ENCODE measurements at regions not wholly inside any gene's neighbourhood (a gene's known extent, or its start where the extent isn't known, plus 50 kb on each side); places are given as distances from the start of the nearest gene placed in this dataset.
A peak's percentile ranks its signal among the peaks of the same experiment; 100 is the strongest.

DNA sequence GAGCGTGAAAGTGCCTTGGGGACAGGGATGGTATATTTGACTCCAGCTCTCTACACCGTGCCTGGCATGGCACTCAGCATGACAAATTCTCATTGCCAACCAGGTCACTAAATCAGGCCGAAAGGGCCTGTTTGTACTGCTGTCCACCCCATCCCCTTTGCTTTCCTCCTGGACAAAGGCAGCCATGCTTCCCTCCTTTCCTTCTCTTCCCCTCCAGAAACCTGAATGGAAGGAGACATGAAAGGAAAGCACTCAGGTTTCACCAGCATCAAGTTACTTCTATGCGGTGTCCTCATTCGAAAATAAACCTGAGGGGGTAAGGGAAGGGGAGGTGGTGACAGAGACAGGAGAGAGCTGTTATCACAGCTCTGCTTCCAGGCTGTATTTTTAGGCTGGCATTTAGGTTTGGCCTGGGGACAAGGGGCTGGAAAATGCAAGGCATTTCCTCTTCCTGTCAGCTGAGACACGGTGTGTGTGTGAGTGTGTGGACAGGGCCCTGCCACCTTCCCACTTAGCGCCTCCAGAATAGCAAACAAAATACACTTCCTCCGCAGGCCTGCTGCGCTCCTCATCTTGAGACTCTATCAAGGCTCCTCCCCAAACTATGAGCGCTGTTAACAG lies 79.9 kb upstream of the COL13A1 start:
- Histone ChIP-seq H3K27me3 (no peaks in the 10 kb centered on the region), H3K27ac (no peak overlapping the region), H3K36me3 (no peaks in the 10 kb centered on the region), H3K4me3 (no peak overlapping the region), H3K4me1 (peaks cover 11% of the 10 kb centered on the region), H3K9me3 (no peaks in the 10 kb centered on the region)
- TF ChIP-seq, protein P1, sequence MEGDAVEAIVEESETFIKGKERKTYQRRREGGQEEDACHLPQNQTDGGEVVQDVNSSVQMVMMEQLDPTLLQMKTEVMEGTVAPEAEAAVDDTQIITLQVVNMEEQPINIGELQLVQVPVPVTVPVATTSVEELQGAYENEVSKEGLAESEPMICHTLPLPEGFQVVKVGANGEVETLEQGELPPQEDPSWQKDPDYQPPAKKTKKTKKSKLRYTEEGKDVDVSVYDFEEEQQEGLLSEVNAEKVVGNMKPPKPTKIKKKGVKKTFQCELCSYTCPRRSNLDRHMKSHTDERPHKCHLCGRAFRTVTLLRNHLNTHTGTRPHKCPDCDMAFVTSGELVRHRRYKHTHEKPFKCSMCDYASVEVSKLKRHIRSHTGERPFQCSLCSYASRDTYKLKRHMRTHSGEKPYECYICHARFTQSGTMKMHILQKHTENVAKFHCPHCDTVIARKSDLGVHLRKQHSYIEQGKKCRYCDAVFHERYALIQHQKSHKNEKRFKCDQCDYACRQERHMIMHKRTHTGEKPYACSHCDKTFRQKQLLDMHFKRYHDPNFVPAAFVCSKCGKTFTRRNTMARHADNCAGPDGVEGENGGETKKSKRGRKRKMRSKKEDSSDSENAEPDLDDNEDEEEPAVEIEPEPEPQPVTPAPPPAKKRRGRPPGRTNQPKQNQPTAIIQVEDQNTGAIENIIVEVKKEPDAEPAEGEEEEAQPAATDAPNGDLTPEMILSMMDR (IDR thresholded peaks at IDR 0.05): no peak
- DNase-seq: peak; percentile 70
- ATAC-seq: peak; percentile 87
- intact Hi-C loops (cut with DNase I): no loop called here

DNA sequence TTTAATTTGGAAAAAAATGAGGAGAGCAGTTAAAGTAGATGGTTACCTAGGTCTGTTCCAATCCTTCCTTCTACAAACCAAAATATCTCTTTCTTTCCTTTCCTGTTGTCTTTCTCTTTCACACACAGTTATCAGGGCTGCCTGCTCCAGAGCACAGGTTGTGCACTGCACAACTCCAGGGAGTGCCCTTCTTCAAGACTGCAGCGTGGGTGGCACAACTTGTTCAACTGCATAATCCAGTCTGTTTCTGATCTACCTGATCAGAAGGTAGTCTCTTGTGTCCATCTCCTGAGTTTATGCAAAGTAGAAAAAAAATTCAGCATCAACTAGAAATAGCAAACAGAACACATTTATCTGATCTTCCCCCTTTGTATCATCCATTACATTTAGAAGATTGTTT lies 78.1 kb upstream of the COL13A1 start:
- Histone ChIP-seq H3K27ac (no peak overlapping the region), H3K4me3 (no peak overlapping the region), H3K9me3 (no peaks in the 10 kb centered on the region), H3K36me3 (no peaks in the 10 kb centered on the region), H3K27me3 (no peaks in the 10 kb centered on the region), H3K4me1 (peaks cover 18% of the 10 kb centered on the region)
- TF ChIP-seq, protein P1 (IDR thresholded peaks at IDR 0.05): no peak
- intact Hi-C loops (cut with DNase I): no loop called here
- ATAC-seq: no peak
- no peak for DNase-seq

DNA sequence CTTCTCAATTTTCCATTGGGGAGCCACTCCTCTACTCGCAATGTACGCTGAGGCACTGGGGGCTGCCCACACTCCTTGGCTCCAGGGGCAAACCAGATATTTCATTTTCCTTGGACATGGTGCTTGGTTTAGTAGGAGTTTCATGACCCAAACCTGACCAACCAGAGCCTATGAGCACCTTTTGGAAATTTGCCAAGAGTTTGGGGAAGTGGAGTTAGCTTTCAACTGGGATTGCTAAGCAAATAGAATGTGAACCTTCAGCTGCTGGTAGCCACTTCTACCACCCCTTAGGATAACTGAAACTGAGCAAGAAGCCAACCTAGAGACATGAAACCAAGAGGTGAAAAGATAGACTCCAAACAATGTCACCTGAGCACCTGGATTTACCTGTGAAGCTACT lies 74.9 kb upstream of the COL13A1 start:
- Histone ChIP-seq H3K9me3 (no peaks in the 10 kb centered on the region), H3K27ac (no peak overlapping the region), H3K27me3 (no peaks in the 10 kb centered on the region), H3K4me1 (peaks cover 17% of the 10 kb centered on the region), H3K4me3 (no peak overlapping the region), H3K36me3 (no peaks in the 10 kb centered on the region)
- intact Hi-C loops (cut with DNase I): no loop called here
- ATAC-seq (no peak), DNase-seq (peak; percentile 19)
- TF ChIP-seq, protein P1 (IDR thresholded peaks at IDR 0.05): no peak

DNA sequence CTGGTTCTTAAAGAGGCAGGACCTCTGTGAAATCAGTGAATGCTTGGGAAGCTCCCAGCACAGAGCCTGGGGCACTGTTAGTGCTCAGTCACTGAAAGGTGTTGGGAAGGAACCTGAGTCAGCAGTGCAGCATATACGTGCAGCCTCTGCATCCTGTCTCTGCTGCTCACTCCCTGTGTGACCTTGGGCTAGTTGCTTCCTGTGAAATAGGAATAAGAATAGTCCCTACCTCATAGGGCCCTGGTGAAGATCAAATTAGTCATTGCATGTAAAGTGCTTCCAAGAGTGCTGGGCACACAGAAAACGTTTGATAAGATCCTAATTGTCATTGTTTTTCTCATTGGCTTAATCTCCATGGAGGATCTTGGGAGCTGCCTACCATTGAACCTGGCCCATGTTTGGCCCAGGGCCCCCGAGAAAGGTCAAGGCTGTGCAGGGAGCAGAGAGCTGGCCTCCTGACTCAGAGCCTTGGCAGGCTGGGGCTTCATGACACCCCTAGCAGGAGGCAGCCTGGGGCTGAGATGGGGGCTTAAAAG lies 73.3 kb upstream of the COL13A1 start:
- DNase-seq: peak; percentile 53
- no peak overlapping the region for H3K27ac ChIP-seq
- no peak for ATAC-seq

DNA sequence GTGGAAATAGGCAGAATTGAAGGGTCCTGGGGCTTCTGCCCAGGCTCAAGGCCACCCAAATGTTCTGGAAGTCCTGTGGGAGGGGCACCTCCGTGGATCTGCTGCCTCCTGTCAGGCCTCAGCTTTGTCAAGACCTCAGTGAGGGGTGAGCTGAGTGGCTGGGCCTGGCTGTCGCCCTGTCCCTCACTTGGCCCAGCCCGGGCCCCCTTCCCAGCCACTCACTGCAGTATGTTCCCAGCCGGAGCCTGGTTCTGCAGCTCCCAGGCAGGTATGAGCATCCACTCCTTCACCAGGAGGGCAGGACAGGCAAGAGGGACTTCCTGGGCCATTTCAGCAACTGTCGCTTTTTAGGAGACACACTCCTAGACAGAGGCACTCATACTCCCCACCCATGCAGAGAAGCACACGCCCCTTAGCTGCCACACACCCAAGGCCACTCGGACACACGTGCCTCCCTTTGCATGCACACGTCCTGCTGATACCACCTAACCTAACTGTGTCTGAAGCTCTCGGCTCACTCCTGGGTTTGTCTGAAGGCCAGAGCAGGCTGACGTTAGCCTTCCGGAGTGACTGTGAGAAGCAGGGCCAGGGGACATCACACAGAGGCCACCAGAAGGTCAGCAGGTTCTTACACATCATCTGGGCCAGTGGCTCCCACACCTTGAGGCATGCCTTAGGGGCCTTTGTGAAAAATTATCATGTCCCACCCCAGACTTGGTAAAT lies 72.2 kb upstream of the COL13A1 start:
- TF ChIP-seq, protein P1 (IDR thresholded peaks at IDR 0.05): no peak
- intact Hi-C loops (cut with DNase I): no loop called here
- ATAC-seq (no peak), DNase-seq (peak; percentile 37)
- Histone ChIP-seq H3K4me3 (no peak overlapping the region), H3K27ac (no peak overlapping the region), H3K36me3 (no peaks in the 10 kb centered on the region), H3K4me1 (peaks cover 9% of the 10 kb centered on the region), H3K27me3 (no peaks in the 10 kb centered on the region), H3K9me3 (no peaks in the 10 kb centered on the region)

More for the DNA sequence above, 73.3 kb upstream of the COL13A1 start:
- Histone ChIP-seq H3K36me3 (no peaks in the 10 kb centered on the region), H3K4me1 (peaks cover 9% of the 10 kb centered on the region), H3K27me3 (no peaks in the 10 kb centered on the region), H3K4me3 (no peak overlapping the region), H3K9me3 (no peaks in the 10 kb centered on the region)
- intact Hi-C loops (cut with DNase I): no loop called here
- TF ChIP-seq, protein P1 (IDR thresholded peaks at IDR 0.05): no peak
